Neural cell (in vitro differentiated cells): ENCODE measurements at regions not wholly inside any gene's neighbourhood (a gene's known extent, or its start where the extent isn't known, plus 50 kb on each side); places are given as distances from the start of the nearest gene placed in this dataset.

Source experiments
- H2AFZ ChIP-seq: fragments of 200-600, 300-800 bp; sonication (generic), shearing (Covaris generic); 2 replicates; pipeline ENCODE4 v1.6.0; 2014; ENCODE audit warnings: low read depth, mild to moderate bottlenecking, antibody characterized with exemption, low read length, moderate library complexity
- H3F3A ChIP-seq: fragments of 200-600 bp; shearing (Covaris generic); 2 replicates; pipeline ENCODE4 v1.6.1; 2016; ENCODE audit warnings: mild to moderate bottlenecking, moderate library complexity, mixed read lengths, antibody characterized with exemption, low read length; ENCODE audit not compliant: insufficient read depth, poor library complexity, severe bottlenecking
- H3K27ac ChIP-seq: fragments of 200-600, 300-800 bp; sonication (generic), shearing (Covaris generic); 2 replicates; pipeline ENCODE4 v1.5.1; 2014; ENCODE audit warnings: mild to moderate bottlenecking, low read length, moderate library complexity
- H3K27me3 ChIP-seq: fragments of 300-800, 200-600 bp; sonication (generic), shearing (Covaris generic); 2 replicates; pipeline ENCODE4 v1.6.0; 2014; ENCODE audit warnings: mild to moderate bottlenecking, low read depth, low read length, moderate library complexity; ENCODE audit not compliant: insufficient read depth
- H3K36me3 ChIP-seq: fragments of 300-800, 200-600 bp; sonication (generic), shearing (Covaris generic); 2 replicates; pipeline ENCODE4 v1.5.1; 2014; ENCODE audit warnings: mild to moderate bottlenecking, antibody characterized with exemption, low read length, moderate library complexity; ENCODE audit not compliant: insufficient read depth
- H3K4me2 ChIP-seq: fragments of 300-800, 200-600 bp; sonication (generic), shearing (Covaris generic); 2 replicates; pipeline ENCODE4 v1.6.0; 2014; ENCODE audit warnings: mild to moderate bottlenecking, low read length
- H3K4me3 ChIP-seq: fragments of 300-800, 200-600 bp; sonication (generic), shearing (Covaris generic); 2 replicates; pipeline ENCODE4 v1.5.1; 2014; ENCODE audit warnings: mild to moderate bottlenecking, low read length, moderate library complexity
- H3K79me2 ChIP-seq: fragments of 200-600 bp; shearing (Covaris generic); replicated peaks from 2 replicates; pipeline ENCODE4 v1.6.0; 2014; ENCODE audit warnings: mild to moderate bottlenecking, low read length, moderate library complexity; ENCODE audit not compliant: insufficient read depth
- H3K9ac ChIP-seq: fragments of 300-800, 200-600 bp; sonication (generic), shearing (Covaris generic); 2 replicates; pipeline ENCODE4 v1.6.1; 2016; ENCODE audit warnings: mild to moderate bottlenecking, low read length, mixed read lengths
- H3K9me2 ChIP-seq: fragments of 200-600 bp; shearing (Covaris generic); 2 replicates; pipeline ENCODE4 v1.6.1; 2016; ENCODE audit warnings: mild to moderate bottlenecking, low read length, mixed read lengths; ENCODE audit not compliant: insufficient read depth
- H3K9me3 ChIP-seq: fragments of 200-600, 300-800 bp; sonication (generic), shearing (Covaris generic); 2 replicates; pipeline ENCODE4 v1.6.1; 2016; ENCODE audit warnings: mild to moderate bottlenecking, mixed run types, low read length, moderate library complexity, mixed read lengths
- H4K20me1 ChIP-seq: fragments of 200-600 bp; shearing (Covaris generic); 2 replicates; pipeline ENCODE4 v1.6.1; 2016; ENCODE audit warnings: mild to moderate bottlenecking, mixed run types; ENCODE audit not compliant: insufficient read depth
- CTCF ChIP-seq: fragments of 450-650 bp; IDR thresholded peaks from 2 replicates; pipeline ENCODE4 v1.5.1; 2014; ENCODE audit warnings: antibody characterized with exemption, mild to moderate bottlenecking, moderate library complexity; ENCODE audit not compliant: poor library complexity, severe bottlenecking
- EP300 ChIP-seq: fragments of 450-650 bp; conservative IDR thresholded peaks from 2 replicates; pipeline ENCODE4 v1.6.1; 2014; ENCODE audit warnings: antibody characterized with exemption, mild to moderate bottlenecking, moderate library complexity; ENCODE audit not compliant: poor library complexity, severe bottlenecking
- EZH2 ChIP-seq: fragments of 200-600, 300-800 bp; shearing (Covaris generic), sonication (generic); IDR thresholded peaks from 2 replicates; pipeline ENCODE4 v1.6.1; 2014; ENCODE audit warnings: antibody characterized with exemption, low read length, borderline replicate concordance, mild to moderate bottlenecking; ENCODE audit not compliant: insufficient read depth, poor library complexity, severe bottlenecking
- MXI1 ChIP-seq: fragments of 450-650 bp; conservative IDR thresholded peaks from 2 replicates; pipeline ENCODE4 v1.6.1; 2014; ENCODE audit warnings: antibody characterized with exemption, mild to moderate bottlenecking; ENCODE audit not compliant: poor library complexity, severe bottlenecking
- POLR2AphosphoS5 ChIP-seq: IDR thresholded peaks from 2 replicates; pipeline ENCODE4 v1.6.1; 2012
- RAD21 ChIP-seq: fragments of 450-650 bp; conservative IDR thresholded peaks from 2 replicates; pipeline ENCODE4 v1.6.1; 2014; ENCODE audit warnings: antibody characterized with exemption, mild to moderate bottlenecking, moderate library complexity
- REST ChIP-seq: IDR thresholded peaks from 2 replicates; pipeline ENCODE4 v1.6.1; 2012; ENCODE audit warnings: borderline replicate concordance
- SMC3 ChIP-seq: fragments of 450-650 bp; conservative IDR thresholded peaks from 2 replicates; pipeline ENCODE4 v1.6.1; 2014; ENCODE audit warnings: antibody characterized with exemption, mild to moderate bottlenecking, moderate library complexity; ENCODE audit not compliant: poor library complexity
- TAF1 ChIP-seq: IDR thresholded peaks from 2 replicates; pipeline ENCODE4 v1.6.1; 2012; ENCODE audit warnings: low read depth

- Histone ChIP-seq H3K79me2 (no peaks in the 10 kb centered on the region), H3F3A (no peaks in the 10 kb centered on the region), H3K9ac (no peak overlapping the region), H2AFZ (no peak overlapping the region), H3K27ac (no peak overlapping the region), H3K4me3 (no peak overlapping the region), H3K36me3 (no peaks in the 10 kb centered on the region), H3K27me3 (no peaks in the 10 kb centered on the region), H3K4me2 (no peak overlapping the region), H3K9me2 (no peaks in the 10 kb centered on the region), H4K20me1 (no peaks in the 10 kb centered on the region), H3K9me3 (no peaks in the 10 kb centered on the region)
- TF ChIP-seq SMC3 (no peak), EP300 (no peak), REST (no peak), MXI1 (no peak), RAD21 (no peak), POLR2AphosphoS5 (no peak), CTCF (no peak), EZH2 (no peak), TAF1 (no peak)
These were observed 469.3 kb downstream of the LRIG3 start for GRCh38 chr12:58450868-58451482.

DNA sequence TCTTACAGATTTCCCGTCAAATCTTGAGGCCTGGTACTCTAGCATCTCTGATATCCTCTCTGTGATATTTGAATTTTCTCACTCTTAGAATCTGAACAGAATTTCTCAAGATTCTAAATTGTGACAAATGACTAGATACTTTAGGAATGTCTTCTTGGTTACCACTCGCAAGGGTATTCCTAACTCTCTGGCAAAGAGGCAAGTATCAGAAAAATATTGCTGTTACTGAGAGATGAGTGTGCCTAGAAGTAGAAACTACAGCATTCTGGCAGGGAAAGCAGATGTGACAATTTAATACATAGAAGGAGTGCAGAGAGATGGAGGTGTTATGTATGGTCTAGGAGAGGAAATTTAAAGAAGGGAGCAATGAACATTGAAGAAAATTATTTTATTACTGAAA, 467.8 kb downstream of the LRIG3 start:
- TF ChIP-seq CTCF: no peak
- no peak for TF ChIP-seq RAD21
- TF ChIP-seq POLR2AphosphoS5: no peak
- TF ChIP-seq EP300: no peak
- no peak for TF ChIP-seq SMC3
- no peak for TF ChIP-seq REST
- no peak for TF ChIP-seq MXI1
- no peak for TF ChIP-seq TAF1
- TF ChIP-seq EZH2: no peak

More for the DNA sequence above, 467.8 kb downstream of the LRIG3 start:
- Histone ChIP-seq H3K27ac (no peak overlapping the region), H3K9me2 (no peaks in the 10 kb centered on the region), H3K9me3 (no peaks in the 10 kb centered on the region), H4K20me1 (no peaks in the 10 kb centered on the region), H3F3A (no peaks in the 10 kb centered on the region), H3K27me3 (no peaks in the 10 kb centered on the region), H3K4me3 (no peak overlapping the region), H3K4me2 (no peak overlapping the region), H3K9ac (no peak overlapping the region), H3K36me3 (no peaks in the 10 kb centered on the region), H2AFZ (no peak overlapping the region), H3K79me2 (no peaks in the 10 kb centered on the region)
